Body of pancreas (tissue), 4 donors: ENCODE measurements at regions not wholly inside any gene's neighbourhood (a gene's known extent, or its start where the extent isn't known, plus 50 kb on each side); places are given as distances from the start of the nearest gene placed in this dataset.

Source experiments
- ATAC-seq: fragments of 150-250 bp; one replicate; pipeline ENCODE4 v1.9.1; 2016
- DNase-seq, 4 donors: peaks; one replicate each; pipeline ENCODE4 v3.0.0-alpha.2; 2019
- H3K27ac ChIP-seq, 4 donors: fragments of 200-600 bp; sonication (generic); 1 replicate in 3 of 4; 2 replicates in 1 of 4; pipeline versions ENCODE4 v1.5.1 to v1.6.1; 2016 to 2019; ENCODE audit warnings: mild to moderate bottlenecking in 1 of 4, mixed read lengths in 1 of 4, moderate library complexity in 1 of 4
- H3K27me3 ChIP-seq, 2 donors: fragments of 200-600 bp; sonication (generic); one replicate each; pipeline ENCODE4 v1.6.0; 2016; ENCODE audit warnings: mild to moderate bottlenecking in 1 of 2
- H3K36me3 ChIP-seq, 2 donors: fragments of 200-600 bp; sonication (generic); replicated peaks in 1 of 2; 2 replicates each; pipeline ENCODE4 v1.5.1; 2016; ENCODE audit warnings: low read depth in 2 of 2; ENCODE audit not compliant: insufficient read depth in 1 of 2
- H3K4me1 ChIP-seq: fragments of 200-600 bp; sonication (generic); one replicate; pipeline ENCODE4 v1.6.0; 2016
- H3K4me3 ChIP-seq, 2 donors: fragments of 200-600 bp; sonication (generic); 1 replicate in 1 of 2; 2 replicates in 1 of 2; pipeline ENCODE4 v1.5.1; 2016 to 2019
- H3K9me3 ChIP-seq, 3 donors: fragments of 200-600 bp; sonication (generic); 1 replicate in 2 of 3; 2 replicates in 1 of 3; pipeline ENCODE4 v1.5.1; 2016
- CTCF ChIP-seq, 7 experiments: fragments of 450-650 bp in 4 of 7; fragments of 200-600 bp in 3 of 7; sonication (generic) in 3 of 7; IDR thresholded peaks; one replicate each; pipeline ENCODE4 v1.5.1; 2016 to 2019; ENCODE audit warnings: antibody characterized with exemption in 7 of 7
- POLR2A ChIP-seq, 3 donors: fragments of 450-650 bp; IDR thresholded peaks; one replicate each; pipeline ENCODE4 v1.6.1; 2016; ENCODE audit warnings: antibody characterized with exemption in 3 of 3, mild to moderate bottlenecking in 2 of 3
- WGBS, 2 donors: methylation state at CpG; one replicate each; pipeline ENCODE4 v1.1.5; 2017; 5-methylcytosine and 5-hydroxymethylcytosine counted together
- intact Hi-C: fragments of 100-400 bp; cut with DNase I; formaldehyde crosslinking; loops from one replicate; pipeline ENCODE4 v1.15.1; 2023

GRCh38 chr13:31436478-31436877, 236.7 kb downstream of the B3GLCT start:
- WGBS, 2 donors = 40 to 47% methylated on average over 5 of the region's 5 CpGs
- Histone ChIP-seq H3K4me3 (no peak overlapping the region), H3K9me3 (no peaks in the 10 kb centered on the region), H3K4me1 (no peaks in the 10 kb centered on the region), H3K36me3 (no peaks in the 10 kb centered on the region), H3K27me3 (no peaks in the 10 kb centered on the region), H3K27ac (no peak overlapping the region)
- DNase-seq = no peak
- ATAC-seq = no peak
- intact Hi-C loops = loop anchor here (10.0 kb wide), 1 partner anchor 308 kb away; no protein-coding TSS in a partner anchor
- TF ChIP-seq CTCF (IDR thresholded peaks at IDR 0.05) = no peak
- no peak for TF ChIP-seq POLR2A (IDR thresholded peaks at IDR 0.05)

DNA sequence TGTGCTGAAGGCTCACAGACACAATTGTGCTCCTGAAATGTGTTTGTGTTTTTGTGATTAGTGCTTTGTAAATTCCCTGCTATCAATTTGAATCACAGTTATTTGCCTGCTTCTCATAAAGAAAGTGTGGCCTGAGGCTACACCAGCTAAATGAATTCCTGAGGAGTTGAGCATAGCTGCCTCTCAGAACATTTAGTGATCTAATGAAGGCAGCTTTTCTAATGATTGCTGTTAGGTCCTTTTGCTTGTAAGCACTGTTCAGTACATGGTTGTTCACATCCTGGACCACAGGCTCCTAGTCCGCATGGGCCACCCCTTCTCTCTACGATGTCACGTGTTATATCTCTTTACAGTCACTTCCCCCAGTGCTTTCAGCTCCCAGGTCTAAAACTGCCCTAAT, 238.2 kb downstream of the B3GLCT start:
- WGBS, 2 donors = 74 to 80% methylated on average over 3 of the region's 3 CpGs
- DNase-seq = no peak
- Histone ChIP-seq H3K9me3 (no peaks in the 10 kb centered on the region), H3K27ac (no peak overlapping the region), H3K4me3 (no peak overlapping the region), H3K27me3 (no peaks in the 10 kb centered on the region), H3K4me1 (no peaks in the 10 kb centered on the region), H3K36me3 (no peaks in the 10 kb centered on the region)
- TF ChIP-seq POLR2A (IDR thresholded peaks at IDR 0.05) = no peak
- TF ChIP-seq CTCF (IDR thresholded peaks at IDR 0.05) = no peak
- no peak for ATAC-seq
- intact Hi-C loops = loop anchor here (10.0 kb wide), 1 partner anchor 307 kb away; no protein-coding TSS in a partner anchor

DNA sequence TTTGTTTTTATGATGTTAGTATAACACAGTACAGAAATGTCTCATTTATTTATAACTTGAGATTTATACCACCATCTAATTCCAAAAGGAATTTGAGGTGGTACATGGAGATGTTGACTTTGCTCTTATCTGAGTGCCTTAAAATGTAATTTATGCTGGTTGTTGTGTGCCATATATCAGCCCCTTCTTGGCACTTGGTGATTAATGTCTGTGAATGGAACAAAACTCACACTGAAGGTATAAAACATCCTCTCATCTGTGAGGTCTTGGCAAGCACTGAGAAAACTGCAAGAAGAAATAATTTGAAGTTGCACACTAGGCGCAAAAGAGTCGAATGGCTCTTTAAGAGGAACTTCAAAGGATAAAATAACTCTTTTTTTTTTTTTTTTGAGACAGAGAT, 240.4 kb downstream of the B3GLCT start:
- Histone ChIP-seq H3K4me1 (no peaks in the 10 kb centered on the region), H3K36me3 (no peaks in the 10 kb centered on the region), H3K9me3 (no peaks in the 10 kb centered on the region), H3K27ac (no peak overlapping the region), H3K27me3 (no peaks in the 10 kb centered on the region), H3K4me3 (no peak overlapping the region)
- TF ChIP-seq CTCF (IDR thresholded peaks at IDR 0.05) (no peak), POLR2A (IDR thresholded peaks at IDR 0.05) (no peak)
- ATAC-seq (no peak), DNase-seq (no peak)
- WGBS, 2 donors = 67 to 80% methylated on average over 2 of the region's 2 CpGs
- intact Hi-C loops = no loop called here

DNA sequence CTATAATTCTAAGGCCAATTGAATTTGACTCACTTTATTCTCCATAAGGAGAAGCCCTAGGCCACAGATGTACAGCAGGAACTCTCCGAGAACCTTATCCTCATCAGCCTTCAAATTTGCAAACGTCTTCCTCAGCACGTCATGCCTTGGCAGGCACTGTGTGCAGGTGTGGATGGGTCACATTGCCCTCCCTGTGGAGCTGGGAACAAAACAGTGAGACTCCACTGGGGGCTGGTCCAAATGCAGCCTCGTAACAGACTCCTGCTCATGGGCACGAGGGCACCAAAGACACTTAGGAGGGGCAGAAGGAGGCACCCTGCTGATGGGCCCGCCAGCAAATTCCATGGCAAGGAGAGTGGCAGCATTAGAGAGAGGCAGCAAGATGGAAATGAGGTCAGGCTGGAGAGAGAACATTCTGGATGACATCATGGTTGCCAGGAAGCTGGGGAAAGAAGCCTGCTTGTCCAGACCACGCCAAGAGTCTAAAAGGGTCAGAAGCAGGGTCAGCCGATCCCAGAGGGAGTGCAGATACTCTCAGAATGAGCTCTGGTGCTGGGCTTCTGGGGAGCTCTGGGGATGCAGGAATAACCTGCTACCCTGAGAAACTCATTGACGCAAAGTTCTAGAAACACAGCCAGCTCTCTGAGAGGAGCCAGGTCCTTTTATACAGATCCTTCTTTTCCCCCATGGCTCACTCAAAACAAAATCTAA, 242.2 kb downstream of the B3GLCT start:
- Histone ChIP-seq H3K4me1 (no peaks in the 10 kb centered on the region), H3K27me3 (no peaks in the 10 kb centered on the region), H3K36me3 (no peaks in the 10 kb centered on the region), H3K4me3 (no peak overlapping the region), H3K27ac (no peak overlapping the region), H3K9me3 (no peaks in the 10 kb centered on the region)
- DNase-seq = peak in 3 of 4 donors; percentile 20 to 28 (median 25)
- 47 to 59% methylated on average over 8 to 9 of the region's 9 CpGs for WGBS, 2 donors
- TF ChIP-seq CTCF (IDR thresholded peaks at IDR 0.05) = no peak
- intact Hi-C loops = no loop called here
- peak; percentile 35 for ATAC-seq

- no peaks in the 10 kb centered on the region for H3K4me1 ChIP-seq
- DNase-seq (no peak), ATAC-seq (no peak)
- WGBS, 2 donors = 29 to 45% methylated on average over 4 of the region's 4 CpGs
- H3K27ac ChIP-seq = no peak overlapping the region
- H3K36me3 ChIP-seq = no peaks in the 10 kb centered on the region
- intact Hi-C loops = no loop called here
- no peaks in the 10 kb centered on the region for H3K27me3 ChIP-seq
- no peaks in the 10 kb centered on the region for H3K9me3 ChIP-seq
- H3K4me3 ChIP-seq = no peak overlapping the region
- TF ChIP-seq CTCF (IDR thresholded peaks at IDR 0.05) (no peak), POLR2A (IDR thresholded peaks at IDR 0.05) (no peak)
These were observed 242.8 kb downstream of the B3GLCT start for GRCh38 chr13:31442571-31442970.
